ENCODE measurements at regions not wholly inside any gene's neighbourhood (a gene's known extent, or its start where the extent isn't known, plus 50 kb on each side); places are given as distances from the start of the nearest gene placed in this dataset.
A peak's percentile ranks its signal among the peaks of the same experiment; 100 is the strongest.

- no peaks in the 10 kb centered on the region for H3K4me1 ChIP-seq (ENCODE audit: low read depth)
- H3K4me3 ChIP-seq, result no peak overlapping the region
- H3K9me3 ChIP-seq (ENCODE audit: low read depth), result no peaks in the 10 kb centered on the region
- no peak for DNase-seq (ENCODE audit: low read depth in 1 of 2, low spot score in 1 of 2)
- no peaks in the 10 kb centered on the region for H3K36me3 ChIP-seq
- H3K27ac ChIP-seq, result no peak overlapping the region
- H3K27me3 ChIP-seq, result peaks cover 8% of the 10 kb centered on the region
- TF ChIP-seq, protein P1, sequence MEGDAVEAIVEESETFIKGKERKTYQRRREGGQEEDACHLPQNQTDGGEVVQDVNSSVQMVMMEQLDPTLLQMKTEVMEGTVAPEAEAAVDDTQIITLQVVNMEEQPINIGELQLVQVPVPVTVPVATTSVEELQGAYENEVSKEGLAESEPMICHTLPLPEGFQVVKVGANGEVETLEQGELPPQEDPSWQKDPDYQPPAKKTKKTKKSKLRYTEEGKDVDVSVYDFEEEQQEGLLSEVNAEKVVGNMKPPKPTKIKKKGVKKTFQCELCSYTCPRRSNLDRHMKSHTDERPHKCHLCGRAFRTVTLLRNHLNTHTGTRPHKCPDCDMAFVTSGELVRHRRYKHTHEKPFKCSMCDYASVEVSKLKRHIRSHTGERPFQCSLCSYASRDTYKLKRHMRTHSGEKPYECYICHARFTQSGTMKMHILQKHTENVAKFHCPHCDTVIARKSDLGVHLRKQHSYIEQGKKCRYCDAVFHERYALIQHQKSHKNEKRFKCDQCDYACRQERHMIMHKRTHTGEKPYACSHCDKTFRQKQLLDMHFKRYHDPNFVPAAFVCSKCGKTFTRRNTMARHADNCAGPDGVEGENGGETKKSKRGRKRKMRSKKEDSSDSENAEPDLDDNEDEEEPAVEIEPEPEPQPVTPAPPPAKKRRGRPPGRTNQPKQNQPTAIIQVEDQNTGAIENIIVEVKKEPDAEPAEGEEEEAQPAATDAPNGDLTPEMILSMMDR (IDR thresholded peaks at IDR 0.05; ENCODE audit: low read depth, low read length), result no peak
Measured at GRCh38 chr20:24782801-24783630, 166.1 kb upstream of the CST7 start.

- DNase-seq (ENCODE audit: low read depth in 1 of 2, low spot score in 1 of 2), result no peak
- Histone ChIP-seq H3K9me3 (ENCODE audit: low read depth) (no peaks in the 10 kb centered on the region), H3K36me3 (no peaks in the 10 kb centered on the region), H3K27me3 (peaks cover 7% of the 10 kb centered on the region), H3K27ac (no peak overlapping the region), H3K4me1 (ENCODE audit: low read depth) (no peaks in the 10 kb centered on the region), H3K4me3 (no peak overlapping the region)
- TF ChIP-seq, protein P1 (IDR thresholded peaks at IDR 0.05; ENCODE audit: low read depth, low read length), result no peak
Measured at GRCh38 chr20:24783631-24784492, 165.2 kb upstream of the CST7 start.

DNA sequence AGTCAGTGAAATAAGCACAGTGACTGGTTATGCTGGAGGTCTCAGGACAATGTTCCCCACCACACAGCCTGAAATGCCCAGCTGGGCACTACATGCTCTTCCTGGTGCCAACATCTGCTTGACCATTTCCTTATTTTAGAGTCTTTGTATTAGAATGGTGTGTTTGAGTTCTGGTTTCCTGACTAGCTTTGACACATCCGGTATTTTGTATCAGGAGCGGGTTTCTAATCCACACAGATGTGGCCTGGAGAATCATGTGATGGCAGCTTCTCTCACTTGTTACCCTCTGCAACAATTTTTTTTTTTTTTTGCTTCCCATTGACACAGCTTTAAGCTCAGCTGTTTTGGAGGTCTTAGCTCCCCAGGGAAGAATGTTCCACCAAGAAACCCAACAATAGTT lies 164.5 kb upstream of the CST7 start:
- H3K36me3 ChIP-seq, result no peaks in the 10 kb centered on the region
- no peak overlapping the region for H3K4me3 ChIP-seq
- peaks cover 4% of the 10 kb centered on the region for H3K27me3 ChIP-seq
- DNase-seq (ENCODE audit: low read depth in 1 of 2, low spot score in 1 of 2), result no peak
- H3K9me3 ChIP-seq (ENCODE audit: low read depth), result no peaks in the 10 kb centered on the region
- H3K27ac ChIP-seq, result no peak overlapping the region
- TF ChIP-seq, protein P1 (IDR thresholded peaks at IDR 0.05; ENCODE audit: low read depth, low read length), result no peak
- H3K4me1 ChIP-seq (ENCODE audit: low read depth), result no peaks in the 10 kb centered on the region

DNA sequence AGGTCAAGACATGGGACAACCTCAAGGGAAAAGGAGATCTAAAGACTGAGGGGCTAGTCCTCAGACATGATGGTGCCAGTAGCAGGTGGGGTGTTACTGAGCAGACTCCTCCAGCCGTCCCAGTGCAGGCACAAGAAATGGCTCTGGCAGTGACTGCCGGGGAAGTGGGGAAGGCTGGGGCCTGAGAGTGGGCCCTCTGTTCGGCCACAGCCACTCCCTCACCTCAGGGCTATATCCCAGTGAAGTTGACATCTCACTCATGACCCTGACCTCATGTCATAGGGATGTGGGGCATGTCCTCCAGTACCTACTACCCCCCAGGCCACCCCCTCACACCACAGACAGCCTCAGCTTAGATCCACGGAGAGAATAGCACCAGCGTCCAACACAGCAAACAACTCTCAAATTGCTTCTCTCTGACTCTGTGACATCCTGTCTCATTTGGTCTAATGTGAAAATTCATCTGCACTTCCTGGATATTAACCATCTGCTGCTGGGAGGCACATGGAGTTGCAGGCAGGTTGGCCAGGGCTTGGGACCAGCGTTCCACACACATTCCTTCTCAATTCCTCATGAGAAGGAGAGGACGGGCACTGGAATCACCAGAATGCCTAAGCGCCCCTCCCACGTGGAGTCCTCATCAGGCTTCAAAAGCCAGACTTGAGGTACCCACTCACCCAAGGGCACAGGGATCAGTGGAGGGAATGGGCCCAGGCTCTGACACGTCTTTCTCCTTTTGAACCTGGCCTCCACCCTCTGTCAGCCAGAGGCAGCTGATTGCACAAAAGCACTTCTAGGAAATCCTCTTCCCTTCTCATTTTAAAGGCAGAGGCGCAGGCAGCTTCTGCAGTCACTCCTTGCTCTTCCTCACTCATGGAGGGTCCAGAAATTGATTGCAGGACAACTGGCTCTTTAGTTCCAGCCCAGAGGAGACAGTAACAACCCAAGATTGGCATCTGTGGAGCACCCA lies 163.6 kb upstream of the CST7 start:
- H3K36me3 ChIP-seq, result no peaks in the 10 kb centered on the region
- no peak overlapping the region for H3K4me3 ChIP-seq
- TF ChIP-seq, protein P1 (IDR thresholded peaks at IDR 0.05; ENCODE audit: low read depth, low read length), result no peak
- no peak overlapping the region for H3K27ac ChIP-seq
- H3K4me1 ChIP-seq (ENCODE audit: low read depth), result no peaks in the 10 kb centered on the region
- H3K9me3 ChIP-seq (ENCODE audit: low read depth), result no peaks in the 10 kb centered on the region
- peak in 1 of 2 donors; percentile 54 for DNase-seq (ENCODE audit: low read depth in 1 of 2, low spot score in 1 of 2)
- H3K27me3 ChIP-seq, result no peaks in the 10 kb centered on the region

GRCh38 chr20:24786111-24786495 lies 163.0 kb upstream of the CST7 start:
- H3K4me3 ChIP-seq, result no peak overlapping the region
- H3K4me1 ChIP-seq (ENCODE audit: low read depth), result no peaks in the 10 kb centered on the region
- H3K36me3 ChIP-seq, result no peaks in the 10 kb centered on the region
- no peak overlapping the region for H3K27ac ChIP-seq
- TF ChIP-seq, protein P1 (IDR thresholded peaks at IDR 0.05; ENCODE audit: low read depth, low read length), result no peak
- H3K9me3 ChIP-seq (ENCODE audit: low read depth), result no peaks in the 10 kb centered on the region
- no peak for DNase-seq (ENCODE audit: low read depth in 1 of 2, low spot score in 1 of 2)
- no peaks in the 10 kb centered on the region for H3K27me3 ChIP-seq
